Keratinocyte (primary cell): ENCODE measurements at regions not wholly inside any gene's neighbourhood (a gene's known extent, or its start where the extent isn't known, plus 50 kb on each side); places are given as distances from the start of the nearest gene placed in this dataset.

Experiments
- EZH2 ChIP-seq: IDR thresholded peaks from one replicate; pipeline ENCODE4 v1.6.1; 2012; ENCODE audit warnings: inconsistent platforms, mild to moderate bottlenecking, low read length, moderate library complexity
- TF ChIP-seq, protein P1 (sequence below), 3 experiments: IDR thresholded peaks in 1 of 3; conservative IDR thresholded peaks in 1 of 3; optimal IDR thresholded peaks in 1 of 3; 2 replicates in 2 of 3; 3 replicates in 1 of 3; pipeline versions ENCODE3 to v1.5.1; 2011; ENCODE audit warnings: low read length in 3 of 3, mild to moderate bottlenecking in 3 of 3, moderate library complexity in 2 of 3, control low read depth in 1 of 3, inconsistent platforms in 1 of 3; ENCODE audit not compliant: insufficient read depth in 2 of 3; ENCODE audit errors: extremely low read depth in 1 of 3

DNA sequence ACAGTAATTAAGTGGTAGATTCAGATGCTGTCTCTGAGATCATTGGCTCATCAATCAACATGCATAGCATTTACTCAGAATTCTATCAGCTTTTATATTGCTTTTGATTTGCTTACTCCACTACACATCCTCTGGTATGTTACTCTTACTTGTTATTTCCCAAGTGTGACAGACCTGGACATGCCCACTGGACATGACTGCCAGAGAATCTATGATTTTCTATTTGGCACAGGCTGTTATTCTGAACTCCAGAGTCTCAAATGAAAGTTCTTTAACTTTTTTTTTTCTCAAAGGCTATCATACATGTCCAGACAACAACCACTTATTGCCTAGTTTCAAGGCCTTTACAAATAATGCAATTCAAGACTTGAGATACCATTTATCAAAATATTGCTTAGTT is 116.1 kb upstream of the ARHGAP24 start:
- TF ChIP-seq EZH2: no peak
- TF ChIP-seq, protein P1, sequence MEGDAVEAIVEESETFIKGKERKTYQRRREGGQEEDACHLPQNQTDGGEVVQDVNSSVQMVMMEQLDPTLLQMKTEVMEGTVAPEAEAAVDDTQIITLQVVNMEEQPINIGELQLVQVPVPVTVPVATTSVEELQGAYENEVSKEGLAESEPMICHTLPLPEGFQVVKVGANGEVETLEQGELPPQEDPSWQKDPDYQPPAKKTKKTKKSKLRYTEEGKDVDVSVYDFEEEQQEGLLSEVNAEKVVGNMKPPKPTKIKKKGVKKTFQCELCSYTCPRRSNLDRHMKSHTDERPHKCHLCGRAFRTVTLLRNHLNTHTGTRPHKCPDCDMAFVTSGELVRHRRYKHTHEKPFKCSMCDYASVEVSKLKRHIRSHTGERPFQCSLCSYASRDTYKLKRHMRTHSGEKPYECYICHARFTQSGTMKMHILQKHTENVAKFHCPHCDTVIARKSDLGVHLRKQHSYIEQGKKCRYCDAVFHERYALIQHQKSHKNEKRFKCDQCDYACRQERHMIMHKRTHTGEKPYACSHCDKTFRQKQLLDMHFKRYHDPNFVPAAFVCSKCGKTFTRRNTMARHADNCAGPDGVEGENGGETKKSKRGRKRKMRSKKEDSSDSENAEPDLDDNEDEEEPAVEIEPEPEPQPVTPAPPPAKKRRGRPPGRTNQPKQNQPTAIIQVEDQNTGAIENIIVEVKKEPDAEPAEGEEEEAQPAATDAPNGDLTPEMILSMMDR (optimal IDR thresholded peaks at IDR 0.05 in 1 of 3, IDR thresholded peaks at IDR 0.05 in 1 of 3, conservative IDR thresholded peaks at IDR 0.05 in 1 of 3; ENCODE audit: extremely low read depth in 1 of 3, insufficient read depth in 2 of 3, low read length in 3 of 3): no peak
